H1 (cell line): ENCODE measurements at regions not wholly inside any gene's neighbourhood (a gene's known extent, or its start where the extent isn't known, plus 50 kb on each side); places are given as distances from the start of the nearest gene placed in this dataset.

Experiments used
- CTCF ChIA-PET: fragments of 300-600 bp; sonication (Branson Sonifier 250); formaldehyde crosslinking; loops from one replicate; lab custom pipeline; 2021; ENCODE audit not compliant: partially characterized antibody; lab: Charles Lee
- POLR2A ChIA-PET: fragments of 300-600 bp; sonication (Branson Sonifier 250); formaldehyde crosslinking; loops from one replicate; lab custom pipeline; 2021; ENCODE audit warnings: inconsistent platforms; ENCODE audit not compliant: partially characterized antibody; lab: Charles Lee
- DNase-seq, 2 experiments: peaks; one replicate each; pipeline versions ENCODE4 v3.0.0 to v3.0.0-alpha.2; 2010 to 2022; ENCODE audit warnings: low spot score in 2 of 2, low read depth in 1 of 2, mixed read lengths in 1 of 2
- FAIRE-seq: peaks from 2 replicates; lab custom pipeline; 2011; peaks lifted over from hg19 to GRCh38; lab: Jason Lieb, UNC
- H2AFZ ChIP-seq: 2 replicates; pipeline ENCODE4 v1.8.1; 2012; ENCODE audit warnings: low read length, inconsistent platforms
- H2AK5ac ChIP-seq: 2 replicates; pipeline ENCODE4 v1.6.1; 2013; ENCODE audit warnings: low read depth, low read length
- H2BK120ac ChIP-seq: replicated peaks from 2 replicates; pipeline ENCODE3; 2013; ENCODE audit warnings: low read depth, low read length, inconsistent platforms
- H2BK12ac ChIP-seq: 2 replicates; pipeline ENCODE4 v1.6.1; 2013; ENCODE audit warnings: low read depth, low read length
- H2BK15ac ChIP-seq: 2 replicates; pipeline ENCODE4 v1.6.1; 2013; ENCODE audit warnings: low read length
- H2BK20ac ChIP-seq: 2 replicates; pipeline ENCODE4 v1.6.1; 2013; ENCODE audit warnings: low read length
- H2BK5ac ChIP-seq: 2 replicates; pipeline ENCODE4 v1.6.1; 2013; ENCODE audit warnings: low read depth, low read length
- H3K14ac ChIP-seq: 2 replicates; pipeline ENCODE4 v1.6.1; 2013; ENCODE audit warnings: inconsistent platforms; ENCODE audit not compliant: insufficient read length
- H3K18ac ChIP-seq: 2 replicates; pipeline ENCODE4 v1.6.1; 2013; ENCODE audit warnings: low read length; ENCODE audit errors: extremely low read depth
- H3K23ac ChIP-seq: 2 replicates; pipeline ENCODE4 v1.6.1; 2013; ENCODE audit warnings: inconsistent platforms; ENCODE audit not compliant: insufficient read length
- H3K23me2 ChIP-seq: 2 replicates; pipeline ENCODE4 v1.6.1; 2013; ENCODE audit warnings: low read depth, low read length
- H3K27ac ChIP-seq: 2 replicates; pipeline ENCODE4 v1.6.1; 2011; ENCODE audit warnings: low read depth, low read length, inconsistent platforms
- H3K27me3 ChIP-seq, 4 experiments: replicated peaks in 1 of 4; 1 replicate in 1 of 4; 2 replicates in 3 of 4; pipeline versions ENCODE4 v1.6.1 to v1.8.1; 2011 to 2013; ENCODE audit warnings: low read length in 3 of 4, mild to moderate bottlenecking in 3 of 4, inconsistent platforms in 2 of 4, mixed read lengths in 2 of 4, moderate library complexity in 1 of 4; ENCODE audit not compliant: control insufficient read depth in 3 of 4, insufficient read depth in 3 of 4; ENCODE audit errors: extremely low read depth in 1 of 4
- H3K36me3 ChIP-seq, 4 experiments: 2 replicates each; pipeline versions ENCODE4 v1.6.1 to v1.8.1; 2011 to 2013; ENCODE audit warnings: mild to moderate bottlenecking in 4 of 4, low read length in 3 of 4, moderate library complexity in 2 of 4, control low read depth in 1 of 4, inconsistent platforms in 1 of 4; ENCODE audit not compliant: insufficient read depth in 4 of 4, control insufficient read depth in 2 of 4
- H3K4ac ChIP-seq: replicated peaks from 2 replicates; pipeline ENCODE3; 2013; ENCODE audit warnings: low read length, low read depth, mixed read lengths, inconsistent platforms; ENCODE audit not compliant: insufficient read length
- H3K4me1 ChIP-seq, 4 experiments: replicated peaks in 1 of 4; 1 replicate in 1 of 4; 2 replicates in 3 of 4; pipeline versions ENCODE4 v1.6.1 to v1.8.1; 2011 to 2013; ENCODE audit warnings: low read length in 3 of 4, inconsistent platforms in 2 of 4, mixed read lengths in 1 of 4; ENCODE audit not compliant: insufficient read depth in 4 of 4, control insufficient read depth in 3 of 4
- H3K4me2 ChIP-seq, 2 experiments: 2 replicates each; pipeline versions ENCODE4 v1.6.1 to v1.8.1; 2011 to 2013; ENCODE audit warnings: low read depth in 2 of 2, low read length in 2 of 2, control low read depth in 1 of 2, inconsistent platforms in 1 of 2, mild to moderate bottlenecking in 1 of 2; ENCODE audit not compliant: insufficient read depth in 1 of 2
- H3K4me3 ChIP-seq, 4 experiments: fragments of 200-600, 300-600 bp in 1 of 4; sonication (generic), shearing (Covaris generic), sonication (Bioruptor Twin) in 1 of 4; 2 replicates each; pipeline versions ENCODE4 v1.5.1 to v1.8.1; 2011 to 2016; ENCODE audit warnings: low read length in 4 of 4, low read depth in 3 of 4, control low read depth in 2 of 4, inconsistent platforms in 2 of 4, mild to moderate bottlenecking in 2 of 4, mixed read lengths in 1 of 4, moderate library complexity in 1 of 4; ENCODE audit not compliant: insufficient read depth in 2 of 4; ENCODE audit errors: extremely low read depth in 1 of 4
- H3K56ac ChIP-seq: replicated peaks from 2 replicates; pipeline ENCODE3; 2013; ENCODE audit warnings: low read depth, mild to moderate bottlenecking, mixed read lengths, low read length, inconsistent platforms; ENCODE audit not compliant: insufficient read length
- H3K79me1 ChIP-seq: 2 replicates; pipeline ENCODE4 v1.6.1; 2013; ENCODE audit warnings: low read depth, low read length, control low read depth
- H3K79me2 ChIP-seq, 2 experiments: 2 replicates each; pipeline versions ENCODE4 v1.6.1 to v1.8.1; 2012 to 2013; ENCODE audit warnings: low read length in 2 of 2, mild to moderate bottlenecking in 2 of 2, inconsistent platforms in 1 of 2; ENCODE audit not compliant: insufficient read depth in 2 of 2, control insufficient read depth in 1 of 2
- H3K9ac ChIP-seq, 4 experiments: replicated peaks in 1 of 4; 1 replicate in 1 of 4; 2 replicates in 3 of 4; pipeline versions ENCODE4 v1.6.1 to v1.8.1; 2011 to 2013; ENCODE audit warnings: low read depth in 3 of 4, low read length in 3 of 4, control low read depth in 2 of 4, mild to moderate bottlenecking in 2 of 4, moderate library complexity in 2 of 4, inconsistent platforms in 1 of 4; ENCODE audit errors: extremely low read depth in 1 of 4
- H3K9me3 ChIP-seq, 2 experiments: 2 replicates each; pipeline versions ENCODE4 v1.6.1 to v1.8.1; 2012 to 2013; ENCODE audit warnings: mild to moderate bottlenecking in 2 of 2, moderate library complexity in 2 of 2, control low read depth in 1 of 2, inconsistent platforms in 1 of 2, low read depth in 1 of 2, low read length in 1 of 2, mixed read lengths in 1 of 2; ENCODE audit not compliant: insufficient read depth in 2 of 2
- H4K20me1 ChIP-seq, 2 experiments: replicated peaks in 1 of 2; 2 replicates each; pipeline versions ENCODE3 to v1.8.1; 2011 to 2013; ENCODE audit warnings: inconsistent platforms in 2 of 2, low read length in 2 of 2, mild to moderate bottlenecking in 1 of 2; ENCODE audit not compliant: insufficient read depth in 2 of 2, control insufficient read depth in 1 of 2
- H4K5ac ChIP-seq: 2 replicates; pipeline ENCODE4 v1.6.1; 2013; ENCODE audit warnings: low read length, low read depth, mixed read lengths, inconsistent platforms; ENCODE audit not compliant: insufficient read length
- H4K8ac ChIP-seq: 2 replicates; pipeline ENCODE4 v1.8.0; 2013; ENCODE audit warnings: mild to moderate bottlenecking, moderate library complexity, low read length, inconsistent platforms; ENCODE audit not compliant: insufficient read depth; ENCODE audit errors: extremely low read depth
- H4K91ac ChIP-seq: replicated peaks from 2 replicates; pipeline ENCODE3; 2013; ENCODE audit warnings: low read length, mixed read lengths, inconsistent platforms; ENCODE audit not compliant: insufficient read length
- FOSL1 ChIP-seq: IDR thresholded peaks from 2 replicates; pipeline ENCODE4 v1.6.1; 2011; ENCODE audit warnings: mild to moderate bottlenecking, low read depth, low read length, moderate library complexity; ENCODE audit not compliant: insufficient read depth
- PHF8 ChIP-seq: fragments of 200-600 bp; sonication (generic); conservative IDR thresholded peaks from 2 replicates; pipeline ENCODE4 v1.7.1; 2012; ENCODE audit warnings: low read depth, mild to moderate bottlenecking, inconsistent platforms, low read length, moderate library complexity
- RFX5 ChIP-seq: IDR thresholded peaks from 2 replicates; pipeline ENCODE4 v1.6.1; 2011; ENCODE audit warnings: low read depth, low read length, improper control_type of control experiment, borderline replicate concordance
- RNF2 ChIP-seq: fragments of 200-900, 300-1000 bp; sonication (generic); IDR thresholded peaks from 2 replicates; pipeline ENCODE4 v1.7.1; 2016; ENCODE audit warnings: borderline replicate concordance, low read depth, mild to moderate bottlenecking, antibody characterized with exemption, low read length; ENCODE audit not compliant: poor library complexity, severe bottlenecking; ENCODE audit errors: missing control alignments
- TAF1 ChIP-seq: IDR thresholded peaks from 2 replicates; pipeline ENCODE4 v1.6.1; 2011; ENCODE audit warnings: mild to moderate bottlenecking, low read depth, low read length
- TAF7 ChIP-seq: optimal IDR thresholded peaks from 2 replicates; pipeline ENCODE3; 2011; ENCODE audit warnings: low read depth, mild to moderate bottlenecking, inconsistent platforms, low read length, moderate library complexity, borderline replicate concordance
- WGBS, 2 experiments: shearing (Covaris generic) in 1 of 2; methylation state at CpG; one replicate each; pipeline versions ENCODE4 v1.1.6 to v1.1.7; 2013 to 2015; ENCODE audit warnings: low lambda C conversion rate in 2 of 2, mixed read lengths in 2 of 2, inconsistent platforms in 1 of 2, low coverage in 1 of 2, missing lambda C conversion rate in 1 of 2; ENCODE audit not compliant: insufficient replicate concordance in 2 of 2, insufficient coverage in 1 of 2, insufficient read length in 1 of 2; ENCODE audit errors: extremely low coverage in 1 of 2, missing lambda C conversion rate in 1 of 2; 5-methylcytosine and 5-hydroxymethylcytosine counted together
- TF ChIP-seq, protein P1 (sequence below): IDR thresholded peaks from 2 replicates; pipeline ENCODE4 v1.6.1; 2011; ENCODE audit warnings: low read depth, mild to moderate bottlenecking, low read length; ENCODE audit not compliant: insufficient read depth

GRCh38 chr4:79798047-79798446 lies 275.0 kb downstream of the ANTXR2 start:
- no peak overlapping the region for H2AK5ac ChIP-seq
- no peaks in the 10 kb centered on the region for H3K23me2 ChIP-seq
- no peak overlapping the region for H4K91ac ChIP-seq
- no peak overlapping the region for H3K23ac ChIP-seq
- no peak overlapping the region for H3K4me2 ChIP-seq
- H3K36me3 ChIP-seq = no peaks in the 10 kb centered on the region
- ChIA-PET CTCF (no interaction called here), POLR2A (no interaction called here)
- no peak overlapping the region for H3K14ac ChIP-seq
- no peak overlapping the region for H4K5ac ChIP-seq
- TF ChIP-seq RNF2 (no peak), RFX5 (no peak), TAF7 (no peak), FOSL1 (no peak), TAF1 (no peak), PHF8 (no peak)
- TF ChIP-seq, protein P1, sequence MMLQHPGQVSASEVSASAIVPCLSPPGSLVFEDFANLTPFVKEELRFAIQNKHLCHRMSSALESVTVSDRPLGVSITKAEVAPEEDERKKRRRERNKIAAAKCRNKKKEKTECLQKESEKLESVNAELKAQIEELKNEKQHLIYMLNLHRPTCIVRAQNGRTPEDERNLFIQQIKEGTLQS = no peak
- FAIRE-seq (no peak), DNase-seq (no peak)
- H3K79me1 ChIP-seq = no peaks in the 10 kb centered on the region
- H3K56ac ChIP-seq = no peak overlapping the region
- WGBS, 2 experiments = 93% methylated on average over 3 of the region's 3 CpGs; no CpG with 5 or more reads in 1 of the 2 experiments
- H2BK20ac ChIP-seq = no peak overlapping the region
- H3K4ac ChIP-seq = no peak overlapping the region
- H2BK5ac ChIP-seq = no peak overlapping the region
- no peak overlapping the region for H3K4me3 ChIP-seq
- H2AFZ ChIP-seq = no peak overlapping the region
- H4K20me1 ChIP-seq = no peaks in the 10 kb centered on the region
- H3K27ac ChIP-seq = no peak overlapping the region
- no peak overlapping the region for H2BK15ac ChIP-seq
- no peaks in the 10 kb centered on the region for H3K79me2 ChIP-seq
- no peak overlapping the region for H2BK12ac ChIP-seq
- no peak overlapping the region for H4K8ac ChIP-seq
- no peaks in the 10 kb centered on the region for H3K27me3 ChIP-seq
- H2BK120ac ChIP-seq = no peak overlapping the region
- H3K9ac ChIP-seq = no peak overlapping the region
- no peak overlapping the region for H3K18ac ChIP-seq
- no peaks in the 10 kb centered on the region for H3K4me1 ChIP-seq
- H3K9me3 ChIP-seq = no peaks in the 10 kb centered on the region
